HG03354 (cell line): ENCODE measurements at regions not wholly inside any gene's neighbourhood (a gene's known extent, or its start where the extent isn't known, plus 50 kb on each side); places are given as distances from the start of the nearest gene placed in this dataset.

ENCODE experiments used
- ATAC-seq: cut with Tn5 transposase; IDR thresholded peaks from one replicate; pipeline ENCODE4 v1.9.1; 2021; ENCODE audit warnings: mild to moderate bottlenecking; ENCODE audit not compliant: unreplicated experiment, poor library complexity, severe bottlenecking

GRCh38 chr19:29449371-29449770 is 76.4 kb upstream of the VSTM2B start:
- ATAC-seq = no peak

GRCh38 chr19:29450306-29450705 is 75.5 kb upstream of the VSTM2B start:
- no peak for ATAC-seq

GRCh38 chr19:29450812-29451211 is 75.0 kb upstream of the VSTM2B start:
- no peak for ATAC-seq

- ATAC-seq = no peak
Observed at GRCh38 chr19:29454109-29454508, 71.7 kb upstream of the VSTM2B start.

GRCh38 chr19:29457413-29457812 is 68.4 kb upstream of the VSTM2B start:
- ATAC-seq = no peak

GRCh38 chr19:29467824-29468401 is 57.9 kb upstream of the VSTM2B start:
- no peak for ATAC-seq

GRCh38 chr19:29475469-29475868 is 50.3 kb upstream of the VSTM2B start:
- no peak for ATAC-seq
